ENCODE measurements at regions not wholly inside any gene's neighbourhood (a gene's known extent, or its start where the extent isn't known, plus 50 kb on each side); places are given as distances from the start of the nearest gene placed in this dataset.

DNA sequence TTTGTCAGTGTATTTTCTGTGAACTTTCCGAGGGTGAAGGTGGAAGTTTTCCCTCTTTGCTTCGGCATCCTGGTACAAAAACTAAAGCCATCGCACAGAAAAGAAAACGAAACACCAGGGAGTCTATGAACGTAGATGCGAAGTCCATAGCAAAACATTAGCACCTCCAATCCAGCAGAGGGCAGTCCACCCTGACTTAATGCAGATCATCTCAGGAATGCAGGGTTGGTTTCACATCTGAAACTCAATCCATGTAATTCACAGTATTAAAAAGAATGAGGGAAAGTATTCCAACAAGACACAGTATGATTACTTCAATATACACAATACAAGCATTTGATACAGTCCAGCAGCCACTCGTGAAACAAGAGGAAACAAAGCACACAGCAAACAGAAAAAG lies 70.8 kb downstream of the RTP5 start:
- FAIRE-seq: no peak

DNA sequence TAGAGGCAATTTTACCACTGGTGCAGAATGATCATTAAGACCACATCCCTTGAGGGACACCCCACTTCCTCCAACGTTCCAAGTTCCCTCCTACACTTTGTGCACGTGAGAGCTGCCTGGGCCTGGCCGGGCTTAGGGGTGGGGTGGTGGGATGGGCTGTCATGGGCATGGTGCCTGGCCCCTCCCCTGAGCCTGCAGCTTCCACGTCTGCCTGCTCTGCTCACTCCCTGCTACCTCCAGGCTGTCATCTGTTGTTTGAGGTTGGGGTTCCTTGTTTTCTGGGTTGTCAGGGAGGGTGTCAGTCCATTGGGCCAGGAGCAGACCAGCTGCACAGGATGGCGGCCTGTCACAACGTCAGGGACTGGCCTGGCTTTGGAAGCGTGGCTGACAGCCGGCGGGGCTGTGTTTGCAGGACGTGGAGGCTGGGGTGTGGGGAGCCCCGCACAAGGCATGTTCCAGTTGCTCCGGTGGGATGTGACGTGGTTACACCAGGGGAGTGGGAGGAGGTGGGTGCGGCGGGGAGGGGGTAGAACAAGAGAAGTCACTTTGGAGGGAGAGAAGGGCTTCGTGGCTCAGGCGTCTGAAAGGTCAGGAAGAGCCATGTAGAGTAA lies 72.3 kb downstream of the RTP5 start:
- Histone ChIP-seq H3K4me3 (ENCODE audit: low read depth in 1 of 3, low read length in 3 of 3) (no peak overlapping the region), H3K27ac (ENCODE audit: low read depth in 1 of 3, low read length in 2 of 3) (no peak overlapping the region), H3K9me3 (ENCODE audit: control insufficient read depth in 2 of 2, insufficient read depth in 1 of 2, low read depth in 1 of 2, low read length in 1 of 2) (peaks cover 0 to 11% of the 10 kb centered on the region in 2 donors), H3K36me3 (ENCODE audit: control insufficient read depth in 3 of 3, insufficient read depth in 2 of 3, low read depth in 1 of 3, low read length in 3 of 3) (no peaks in the 10 kb centered on the region), H3K4me1 (ENCODE audit: control insufficient read depth in 3 of 3, insufficient read depth in 2 of 3, low read depth in 1 of 3, low read length in 2 of 3) (no peaks in the 10 kb centered on the region), H3K27me3 (ENCODE audit: control insufficient read depth in 3 of 3, insufficient read depth in 3 of 3, low read length in 3 of 3) (peaks cover 0 to 2% (median 0%) of the 10 kb centered on the region in 3 donors)
- DNase-seq (peak; percentile 29 to 33), FAIRE-seq (no peak)
- WGBS, 3 donors: 52 to 59% (median 52%) methylated on average over 16 to 17 of the region's 17 CpGs

More for the DNA sequence above, 70.8 kb downstream of the RTP5 start:
- no peaks in the 10 kb centered on the region for H3K36me3 ChIP-seq (ENCODE audit: control insufficient read depth in 3 of 3, insufficient read depth in 2 of 3, low read depth in 1 of 3, low read length in 3 of 3)
- no peak for DNase-seq
- WGBS, 3 donors: 91 to 97% (median 93%) methylated on average over 7 of the region's 7 CpGs
- H3K4me1 ChIP-seq (ENCODE audit: control insufficient read depth in 3 of 3, insufficient read depth in 2 of 3, low read depth in 1 of 3, low read length in 2 of 3): no peaks in the 10 kb centered on the region
- H3K4me3 ChIP-seq (ENCODE audit: low read depth in 1 of 3, low read length in 3 of 3): no peak overlapping the region
- H3K27me3 ChIP-seq (ENCODE audit: control insufficient read depth in 3 of 3, insufficient read depth in 3 of 3, low read length in 3 of 3): no peaks in the 10 kb centered on the region
- peaks cover 0 to 15% of the 10 kb centered on the region in 2 donors for H3K9me3 ChIP-seq (ENCODE audit: control insufficient read depth in 2 of 2, insufficient read depth in 1 of 2, low read depth in 1 of 2, low read length in 1 of 2)
- H3K27ac ChIP-seq (ENCODE audit: low read depth in 1 of 3, low read length in 2 of 3): no peak overlapping the region

DNA sequence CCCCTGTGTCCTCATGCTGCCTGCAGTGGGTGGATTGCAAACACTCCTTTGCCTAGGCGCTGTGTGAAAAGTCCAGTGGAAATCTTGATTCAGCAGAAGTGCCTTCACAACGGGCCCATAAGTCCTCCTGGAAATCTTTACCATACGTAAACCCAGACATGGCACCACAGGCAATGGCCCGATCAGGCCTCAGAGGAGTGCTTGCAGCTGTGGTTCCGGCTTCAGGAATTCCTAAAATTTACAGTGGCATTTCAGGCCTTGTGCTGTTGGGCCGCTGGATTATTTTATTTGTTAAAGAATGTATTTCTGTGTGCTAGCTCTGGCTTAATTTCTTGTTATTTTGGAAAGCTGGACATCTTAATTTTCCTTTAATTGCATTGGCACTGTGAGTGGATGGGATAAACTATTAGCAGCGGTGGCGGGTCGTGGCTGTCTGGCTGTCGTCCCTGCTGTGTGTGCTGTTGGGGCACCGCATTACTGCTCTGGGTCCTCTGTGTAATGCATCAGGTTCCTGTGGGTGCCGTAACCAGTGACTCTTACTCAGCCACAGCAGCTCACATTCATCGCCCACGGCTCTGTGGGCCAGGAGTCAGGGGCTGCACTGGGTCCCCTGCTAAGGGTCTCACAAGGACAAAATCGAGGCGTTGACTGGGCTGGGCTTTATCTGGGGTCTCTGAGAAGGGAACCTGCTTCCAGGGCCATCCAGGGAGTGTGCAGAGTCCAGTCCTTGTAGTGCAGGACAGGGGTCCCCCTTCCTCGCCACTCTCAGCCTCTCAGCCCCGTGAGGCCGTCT lies 73.1 kb downstream of the RTP5 start:
- Histone ChIP-seq H3K9me3 (ENCODE audit: control insufficient read depth in 2 of 2, insufficient read depth in 1 of 2, low read depth in 1 of 2, low read length in 1 of 2) (peaks cover 0 to 11% of the 10 kb centered on the region in 2 donors), H3K4me3 (ENCODE audit: low read depth in 1 of 3, low read length in 3 of 3) (no peak overlapping the region), H3K36me3 (ENCODE audit: control insufficient read depth in 3 of 3, insufficient read depth in 2 of 3, low read depth in 1 of 3, low read length in 3 of 3) (no peaks in the 10 kb centered on the region), H3K4me1 (ENCODE audit: control insufficient read depth in 3 of 3, insufficient read depth in 2 of 3, low read depth in 1 of 3, low read length in 2 of 3) (no peaks in the 10 kb centered on the region), H3K27me3 (ENCODE audit: control insufficient read depth in 3 of 3, insufficient read depth in 3 of 3, low read length in 3 of 3) (peaks cover 0 to 4% (median 0%) of the 10 kb centered on the region in 3 donors), H3K27ac (ENCODE audit: low read depth in 1 of 3, low read length in 2 of 3) (no peak overlapping the region)
- WGBS, 3 donors: 89 to 94% (median 90%) methylated on average over 19 of the region's 19 CpGs
- DNase-seq: no peak
- no peak for FAIRE-seq

DNA sequence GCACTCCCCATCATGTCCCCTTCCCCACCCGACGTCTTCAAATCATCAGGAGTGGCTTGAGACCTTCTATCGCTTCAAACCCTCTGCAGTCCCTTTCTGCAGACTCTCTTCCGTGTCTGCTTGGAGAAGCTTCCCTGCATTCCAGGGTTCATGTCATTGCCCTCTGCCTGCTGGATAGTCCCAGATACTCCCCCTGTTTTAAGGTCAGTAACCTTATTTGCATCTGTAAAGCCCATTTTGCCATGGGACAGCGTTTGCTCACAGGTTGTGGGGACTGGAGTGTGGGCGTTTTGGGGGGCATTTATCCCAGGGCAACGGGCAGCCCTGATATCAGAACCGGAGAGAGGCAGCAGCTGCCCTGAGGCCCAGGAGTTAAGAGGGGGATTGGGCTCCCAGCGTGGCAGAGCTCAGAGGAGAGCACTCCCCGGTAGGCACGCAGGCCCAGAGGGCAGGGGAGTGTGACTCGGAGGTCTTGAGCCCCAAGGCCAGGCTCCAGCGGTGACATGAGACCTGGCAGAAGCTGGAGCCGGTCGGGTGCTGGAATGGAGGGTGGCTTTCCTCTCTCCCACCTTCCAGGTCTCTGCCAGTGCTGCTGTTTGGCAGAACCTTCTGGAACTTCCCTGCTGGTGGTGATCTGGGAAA lies 73.8 kb downstream of the RTP5 start:
- no peak overlapping the region for H3K4me3 ChIP-seq (ENCODE audit: low read depth in 1 of 3, low read length in 3 of 3)
- peaks cover 0 to 11% of the 10 kb centered on the region in 2 donors for H3K9me3 ChIP-seq (ENCODE audit: control insufficient read depth in 2 of 2, insufficient read depth in 1 of 2, low read depth in 1 of 2, low read length in 1 of 2)
- H3K27ac ChIP-seq (ENCODE audit: low read depth in 1 of 3, low read length in 2 of 3): no peak overlapping the region
- 80 to 84% (median 84%) methylated on average over 15 of the region's 15 CpGs for WGBS, 3 donors
- peaks cover 0 to 4% (median 0%) of the 10 kb centered on the region in 3 donors for H3K27me3 ChIP-seq (ENCODE audit: control insufficient read depth in 3 of 3, insufficient read depth in 3 of 3, low read length in 3 of 3)
- DNase-seq (no peak), FAIRE-seq (no peak)
- H3K4me1 ChIP-seq (ENCODE audit: control insufficient read depth in 3 of 3, insufficient read depth in 2 of 3, low read depth in 1 of 3, low read length in 2 of 3): no peaks in the 10 kb centered on the region
- H3K36me3 ChIP-seq (ENCODE audit: control insufficient read depth in 3 of 3, insufficient read depth in 2 of 3, low read depth in 1 of 3, low read length in 3 of 3): no peaks in the 10 kb centered on the region

DNA sequence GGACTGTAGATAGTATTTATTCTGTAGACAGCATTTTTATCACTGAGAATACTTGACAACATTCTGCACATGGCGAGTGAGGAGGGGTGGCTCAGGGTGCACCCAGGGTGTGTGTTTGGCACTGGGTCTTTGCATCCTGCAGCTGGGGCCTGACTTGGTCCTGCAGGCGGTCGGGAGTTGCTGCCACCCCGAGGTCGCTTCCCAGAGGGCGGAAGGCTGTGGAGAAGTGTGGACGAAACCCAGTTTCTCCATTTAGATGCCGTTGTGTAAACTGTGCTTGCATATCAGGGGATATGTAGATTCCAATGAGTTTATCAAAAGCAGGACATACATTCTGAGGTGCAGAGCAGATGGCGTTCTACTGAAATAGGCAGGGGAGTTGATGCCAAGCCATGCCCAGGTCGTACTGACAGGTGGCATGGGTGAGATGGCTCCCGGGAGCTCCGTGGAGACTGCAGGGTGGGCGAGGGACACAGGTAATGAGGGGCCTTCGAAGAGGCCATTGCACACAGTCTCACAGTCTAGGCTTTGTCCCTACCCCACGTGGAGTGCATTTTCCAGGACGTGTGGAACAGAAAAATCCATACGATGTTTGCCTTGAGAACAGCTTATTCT lies 74.5 kb downstream of the RTP5 start:
- 76 to 88% (median 81%) methylated on average over 17 of the region's 17 CpGs for WGBS, 3 donors
- no peak overlapping the region for H3K4me3 ChIP-seq (ENCODE audit: low read depth in 1 of 3, low read length in 3 of 3)
- peaks cover 0 to 11% of the 10 kb centered on the region in 2 donors for H3K9me3 ChIP-seq (ENCODE audit: control insufficient read depth in 2 of 2, insufficient read depth in 1 of 2, low read depth in 1 of 2, low read length in 1 of 2)
- no peaks in the 10 kb centered on the region for H3K4me1 ChIP-seq (ENCODE audit: control insufficient read depth in 3 of 3, insufficient read depth in 2 of 3, low read depth in 1 of 3, low read length in 2 of 3)
- H3K27ac ChIP-seq (ENCODE audit: low read depth in 1 of 3, low read length in 2 of 3): no peak overlapping the region
- H3K27me3 ChIP-seq (ENCODE audit: control insufficient read depth in 3 of 3, insufficient read depth in 3 of 3, low read length in 3 of 3): peaks cover 0 to 4% (median 0%) of the 10 kb centered on the region in 3 donors
- H3K36me3 ChIP-seq (ENCODE audit: control insufficient read depth in 3 of 3, insufficient read depth in 2 of 3, low read depth in 1 of 3, low read length in 3 of 3): no peaks in the 10 kb centered on the region
- no peak for FAIRE-seq
- no peak for DNase-seq

DNA sequence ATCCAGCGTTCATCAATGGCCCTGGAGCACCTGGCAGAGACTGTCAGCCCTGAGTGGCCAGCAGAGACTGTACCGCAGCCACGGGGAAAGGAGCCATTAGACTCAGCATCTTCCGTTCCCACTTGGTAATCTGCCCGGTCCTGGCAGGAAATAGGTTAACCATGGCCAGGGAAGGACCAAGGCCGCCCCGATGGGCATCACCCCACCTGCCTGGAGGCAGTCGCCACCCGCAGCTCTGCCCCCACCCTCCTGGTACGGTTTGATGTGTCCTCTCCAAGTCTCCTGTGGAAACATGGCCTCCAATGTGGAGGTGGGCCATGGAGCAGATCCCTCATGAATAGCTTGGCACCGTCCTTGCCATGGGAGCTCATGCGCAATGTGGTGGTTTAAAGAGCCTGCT lies 75.3 kb downstream of the RTP5 start:
- DNase-seq: no peak
- Histone ChIP-seq H3K27me3 (ENCODE audit: control insufficient read depth in 3 of 3, insufficient read depth in 3 of 3, low read length in 3 of 3) (peaks cover 0 to 4% (median 0%) of the 10 kb centered on the region in 3 donors), H3K9me3 (ENCODE audit: control insufficient read depth in 2 of 2, insufficient read depth in 1 of 2, low read depth in 1 of 2, low read length in 1 of 2) (peaks cover 0 to 6% of the 10 kb centered on the region in 2 donors), H3K4me1 (ENCODE audit: control insufficient read depth in 3 of 3, insufficient read depth in 2 of 3, low read depth in 1 of 3, low read length in 2 of 3) (no peaks in the 10 kb centered on the region), H3K4me3 (ENCODE audit: low read depth in 1 of 3, low read length in 3 of 3) (no peak overlapping the region), H3K36me3 (ENCODE audit: control insufficient read depth in 3 of 3, insufficient read depth in 2 of 3, low read depth in 1 of 3, low read length in 3 of 3) (no peaks in the 10 kb centered on the region), H3K27ac (ENCODE audit: low read depth in 1 of 3, low read length in 2 of 3) (no peak overlapping the region)
- no peak for FAIRE-seq
- 85 to 88% (median 87%) methylated on average over 12 of the region's 12 CpGs for WGBS, 3 donors

DNA sequence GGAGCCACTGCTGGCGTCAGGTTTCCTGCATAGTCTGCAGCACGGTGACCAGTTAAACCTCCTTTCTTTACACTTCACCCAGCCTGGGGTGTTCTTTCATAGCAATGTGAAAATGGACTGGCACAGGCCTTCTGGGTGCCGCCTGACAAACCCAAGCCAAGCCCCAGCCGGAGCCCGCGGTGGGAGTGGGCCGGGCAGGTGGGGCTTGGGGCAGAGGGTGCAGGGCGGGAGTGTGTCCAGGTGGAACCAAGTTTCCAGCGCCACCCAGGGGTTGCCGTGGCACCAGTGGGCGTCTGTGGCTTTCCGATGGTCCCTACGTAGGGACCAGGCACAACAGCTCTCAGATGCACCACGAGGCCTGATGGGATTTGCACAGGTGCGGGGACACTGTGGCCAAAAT lies 75.8 kb downstream of the RTP5 start:
- Histone ChIP-seq H3K27me3 (ENCODE audit: control insufficient read depth in 3 of 3, insufficient read depth in 3 of 3, low read length in 3 of 3) (peaks cover 0 to 7% (median 0%) of the 10 kb centered on the region in 3 donors), H3K9me3 (ENCODE audit: control insufficient read depth in 2 of 2, insufficient read depth in 1 of 2, low read depth in 1 of 2, low read length in 1 of 2) (peaks cover 0 to under 1% of the 10 kb centered on the region in 2 donors), H3K4me1 (ENCODE audit: control insufficient read depth in 3 of 3, insufficient read depth in 2 of 3, low read depth in 1 of 3, low read length in 2 of 3) (no peaks in the 10 kb centered on the region), H3K4me3 (ENCODE audit: low read depth in 1 of 3, low read length in 3 of 3) (no peak overlapping the region), H3K36me3 (ENCODE audit: control insufficient read depth in 3 of 3, insufficient read depth in 2 of 3, low read depth in 1 of 3, low read length in 3 of 3) (no peaks in the 10 kb centered on the region), H3K27ac (ENCODE audit: low read depth in 1 of 3, low read length in 2 of 3) (no peak overlapping the region)
- DNase-seq (no peak), FAIRE-seq (no peak)
- 89 to 96% (median 92%) methylated on average over 15 of the region's 15 CpGs for WGBS, 3 donors

DNA sequence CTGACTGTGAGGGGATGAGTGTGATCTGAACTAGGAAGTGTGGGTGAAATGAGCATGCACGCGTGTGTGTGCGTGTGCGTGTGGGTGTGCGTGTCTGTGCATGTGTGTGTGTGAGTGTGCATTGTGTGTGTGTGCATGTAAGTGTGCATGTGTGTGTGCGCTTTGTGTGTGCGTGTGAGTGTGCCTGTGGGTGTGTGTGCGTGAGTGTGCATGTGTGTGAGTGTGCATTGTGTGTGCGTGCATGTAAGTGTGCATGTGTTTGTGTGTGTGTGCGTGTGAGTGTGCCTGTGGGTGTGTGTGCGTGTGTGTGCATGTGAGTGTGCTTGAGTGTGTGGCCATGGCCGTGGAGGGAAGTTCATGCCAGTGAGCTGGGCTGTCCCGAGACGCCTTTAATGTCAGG lies 76.3 kb downstream of the RTP5 start:
- Histone ChIP-seq H3K4me1 (ENCODE audit: control insufficient read depth in 3 of 3, insufficient read depth in 2 of 3, low read depth in 1 of 3, low read length in 2 of 3) (no peaks in the 10 kb centered on the region), H3K36me3 (ENCODE audit: control insufficient read depth in 3 of 3, insufficient read depth in 2 of 3, low read depth in 1 of 3, low read length in 3 of 3) (no peaks in the 10 kb centered on the region), H3K27ac (ENCODE audit: low read depth in 1 of 3, low read length in 2 of 3) (no peak overlapping the region), H3K9me3 (ENCODE audit: control insufficient read depth in 2 of 2, insufficient read depth in 1 of 2, low read depth in 1 of 2, low read length in 1 of 2) (no peaks in the 10 kb centered on the region), H3K27me3 (ENCODE audit: control insufficient read depth in 3 of 3, insufficient read depth in 3 of 3, low read length in 3 of 3) (peaks cover 0 to 8% (median 0%) of the 10 kb centered on the region in 3 donors), H3K4me3 (ENCODE audit: low read depth in 1 of 3, low read length in 3 of 3) (no peak overlapping the region)
- FAIRE-seq: no peak
- WGBS, 3 donors: 82 to 96% (median 83%) methylated on average over 14 of the region's 14 CpGs
- no peak for DNase-seq
